Endothelial cell of hepatic sinusoid (primary cell): ENCODE measurements at regions not wholly inside any gene's neighbourhood (a gene's known extent, or its start where the extent isn't known, plus 50 kb on each side); places are given as distances from the start of the nearest gene placed in this dataset.
"Not testable (repeated sequence)": the region's sequence is repeated elsewhere in the genome, so short reads cannot be mapped to it uniquely, and the experiment has no call there.

Experiments
- in situ Hi-C: cut with HindIII; loops from 2 replicates; pipeline ENCODE4 v1.10.0; 2017; ENCODE audit warnings: low sequenced_read_pairs

DNA sequence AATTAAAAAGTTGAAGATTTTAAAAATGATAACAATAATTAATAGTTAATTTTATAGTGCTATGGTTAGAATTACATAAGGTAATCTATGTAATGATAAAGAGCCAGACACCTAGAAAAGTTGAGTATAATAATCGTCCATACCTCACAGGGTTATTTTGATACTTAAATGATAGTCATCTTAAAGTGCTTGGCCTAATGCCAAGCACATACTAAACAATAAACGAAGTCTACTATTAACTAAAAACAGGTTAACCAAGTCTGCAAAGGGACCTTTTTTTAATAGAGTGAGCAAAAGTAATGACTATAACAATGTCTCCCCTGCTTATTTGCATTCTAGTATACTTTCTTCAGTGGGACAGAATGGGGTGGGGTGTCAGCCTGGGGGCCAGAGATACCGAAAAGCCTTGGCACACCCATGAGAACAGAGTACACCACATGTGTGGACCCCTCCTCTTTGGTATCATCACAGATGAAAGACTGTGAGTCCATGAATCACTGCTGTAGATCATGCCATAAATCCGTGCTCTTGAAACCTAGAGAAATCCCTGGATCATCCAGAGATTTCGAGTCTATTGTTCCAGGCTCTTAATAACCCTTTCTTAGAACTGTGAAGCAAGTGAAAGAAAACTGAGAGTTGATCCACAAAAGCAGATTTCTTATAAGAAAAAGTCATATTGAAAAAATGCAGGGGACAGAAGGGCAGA lies 249.5 kb downstream of the PRELID2 start:
- in situ Hi-C loops, result no loop called here

GRCh38 chr5:145579301-145579700 lies 255.8 kb downstream of the PRELID2 start:
- in situ Hi-C loops, result no loop called here

DNA sequence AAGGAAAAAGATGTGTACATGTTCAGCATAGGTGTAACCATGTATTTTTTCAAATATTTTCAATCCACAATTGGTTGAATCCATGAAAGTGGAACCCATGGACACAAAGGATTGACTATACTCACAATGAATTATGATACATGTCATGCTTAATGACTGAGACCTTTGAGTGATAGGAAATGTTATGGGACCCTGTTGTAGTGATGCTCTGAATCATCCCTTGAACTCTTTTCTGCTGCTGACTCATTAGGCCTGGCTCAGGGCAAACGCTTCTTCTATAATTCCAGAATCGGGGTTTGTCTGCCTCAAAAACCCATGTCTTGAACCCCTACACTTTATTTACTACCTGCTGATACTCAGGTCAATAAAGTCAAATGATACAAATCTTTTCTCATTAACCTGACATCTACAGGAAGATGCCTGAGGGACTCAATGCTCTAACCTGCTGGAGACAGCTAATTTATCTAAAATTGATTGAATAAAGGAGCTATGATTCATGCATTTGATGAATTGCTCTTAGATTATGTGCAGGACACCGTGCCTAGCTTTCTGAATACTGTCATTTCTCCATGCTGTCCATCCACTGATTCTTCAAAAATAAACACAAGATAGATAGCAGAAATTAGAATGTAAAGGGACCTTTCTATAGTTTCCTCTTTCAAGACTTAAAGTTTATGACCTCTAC lies 260.1 kb downstream of the PRELID2 start:
- in situ Hi-C loops, result no loop called here

GRCh38 chr5:145568581-145568980 lies 266.6 kb downstream of the PRELID2 start:
- in situ Hi-C loops, result no loop called here

- in situ Hi-C loops, result no loop called here
Observed at GRCh38 chr5:145562931-145563330, 272.2 kb downstream of the PRELID2 start.

DNA sequence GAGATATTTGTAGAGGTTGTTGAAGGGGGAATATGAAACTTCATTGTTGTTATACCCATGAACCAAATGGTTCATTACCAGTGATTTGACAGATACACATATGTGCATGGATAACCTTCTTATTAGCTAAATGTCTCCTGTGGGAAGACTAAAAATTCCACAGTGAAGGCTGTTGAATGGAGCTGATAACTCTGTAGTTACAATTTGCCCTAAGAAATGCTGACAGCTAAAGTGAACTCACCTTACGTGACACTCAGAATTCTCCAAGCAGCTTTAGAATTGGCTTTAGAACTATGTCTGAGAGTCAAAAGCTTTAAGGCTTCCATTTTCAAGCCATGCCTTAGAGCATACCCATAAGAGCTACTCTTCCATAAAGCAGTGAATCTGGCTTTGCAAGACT lies 276.9 kb downstream of the PRELID2 start:
- in situ Hi-C loops, result no loop called here

DNA sequence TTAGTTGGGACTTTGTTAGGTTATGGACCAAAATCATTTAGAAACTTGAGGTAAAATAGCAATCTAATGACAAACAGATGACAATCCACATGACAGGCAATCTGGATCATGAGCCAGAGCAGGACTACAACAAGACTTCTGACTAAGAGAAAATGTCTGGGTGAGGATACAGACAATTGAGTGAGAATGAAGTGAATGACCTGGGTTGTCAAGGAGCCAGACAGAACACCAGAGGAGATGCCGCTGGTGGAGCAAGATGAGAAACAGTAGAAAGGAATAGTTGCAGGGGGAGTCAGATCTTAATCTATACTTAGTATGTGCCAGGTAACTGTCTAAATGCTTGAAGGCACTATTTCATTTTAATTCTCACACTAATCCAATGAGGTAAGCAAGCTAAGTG lies 277.8 kb downstream of the PRELID2 start:
- in situ Hi-C loops, result no loop called here

GRCh38 chr5:145554399-145554798 lies 280.7 kb downstream of the PRELID2 start:
- in situ Hi-C loops, result no loop called here

DNA sequence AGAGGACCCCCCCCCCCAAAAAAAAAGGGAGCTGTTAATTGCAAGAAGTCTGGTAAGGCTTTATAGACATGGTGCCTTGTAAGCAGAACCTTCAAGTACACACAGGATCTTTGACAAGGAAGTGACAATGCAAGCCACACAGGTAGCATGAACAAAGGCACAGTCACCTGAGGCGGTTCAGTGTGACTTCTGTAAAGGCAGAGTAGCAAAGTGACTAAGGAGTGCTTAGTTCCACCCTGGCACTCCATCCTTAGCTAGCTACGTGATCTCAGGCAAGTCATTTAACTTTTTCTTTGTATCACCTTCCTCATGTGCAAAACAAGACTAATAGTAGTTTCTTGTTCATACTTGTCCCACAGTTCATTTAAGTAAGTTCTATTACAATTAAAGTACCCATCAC lies 282.0 kb downstream of the PRELID2 start:
- in situ Hi-C loops, result no loop called here

GRCh38 chr5:145551714-145552113 lies 283.4 kb downstream of the PRELID2 start:
- in situ Hi-C loops, result no loop called here

DNA sequence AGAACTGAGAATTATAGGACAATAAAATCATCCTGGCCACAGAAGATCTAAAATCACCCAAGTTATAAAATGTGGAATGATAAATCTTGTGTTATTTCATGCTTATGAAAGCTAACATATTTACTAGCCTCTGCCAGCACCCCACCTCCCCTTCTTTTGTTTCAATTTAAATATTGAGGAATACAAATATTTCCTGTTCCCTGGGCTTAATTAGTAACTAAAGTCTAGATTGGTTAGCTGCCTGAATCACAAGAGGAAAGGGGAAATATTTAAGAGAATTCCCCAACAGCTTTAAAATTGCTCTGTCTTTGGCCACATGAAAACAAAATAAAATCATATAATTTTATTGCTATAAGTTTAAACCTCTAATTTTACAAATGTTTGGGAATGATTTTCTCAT lies 287.0 kb downstream of the PRELID2 start:
- in situ Hi-C loops, result no loop called here

- in situ Hi-C loops, result no loop called here
Observed at GRCh38 chr5:145544401-145544800, 290.7 kb downstream of the PRELID2 start.

- in situ Hi-C loops, result no loop called here
Observed at GRCh38 chr5:145543968-145544367, 291.2 kb downstream of the PRELID2 start.

DNA sequence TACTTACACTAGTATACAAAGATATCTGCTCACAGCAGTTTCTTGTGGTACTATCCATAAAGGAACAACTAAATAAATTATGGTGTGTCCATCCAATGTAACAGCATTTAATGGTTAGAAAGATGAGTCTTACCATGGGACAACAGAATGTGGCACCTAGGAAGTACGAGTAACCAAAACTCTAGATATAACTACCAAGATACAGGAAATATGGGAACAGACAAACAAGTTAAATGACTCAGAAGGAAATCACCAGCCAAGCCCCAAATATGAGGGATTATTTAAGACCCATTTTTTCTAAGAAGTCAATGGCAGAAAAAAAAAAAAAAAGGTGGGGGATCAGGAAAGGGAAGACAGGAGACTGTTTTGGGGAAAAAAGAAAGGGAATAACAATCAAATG lies 294.8 kb downstream of the PRELID2 start:
- in situ Hi-C loops, result no loop called here

DNA sequence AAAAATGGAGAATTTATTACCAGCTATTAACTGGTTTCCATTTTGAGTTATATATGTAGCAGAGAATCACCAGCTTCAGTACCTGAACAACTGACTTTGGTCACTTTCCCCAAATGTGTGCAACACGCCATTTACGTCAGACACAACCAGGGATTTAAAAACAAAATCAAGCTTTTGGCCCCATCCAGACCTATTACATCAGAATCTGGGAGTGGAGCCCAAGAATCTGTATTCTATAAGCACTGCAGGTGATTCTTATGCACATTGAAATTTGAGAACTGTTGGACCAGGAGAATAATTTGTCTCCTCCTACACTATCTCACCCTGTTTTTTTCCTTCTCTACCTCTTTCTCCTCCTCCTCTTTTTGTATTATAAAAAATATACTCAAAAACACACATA lies 295.9 kb downstream of the PRELID2 start:
- in situ Hi-C loops, result no loop called here

- in situ Hi-C loops, result no loop called here
Observed at GRCh38 chr5:145536133-145536532, 299.0 kb downstream of the PRELID2 start.

DNA sequence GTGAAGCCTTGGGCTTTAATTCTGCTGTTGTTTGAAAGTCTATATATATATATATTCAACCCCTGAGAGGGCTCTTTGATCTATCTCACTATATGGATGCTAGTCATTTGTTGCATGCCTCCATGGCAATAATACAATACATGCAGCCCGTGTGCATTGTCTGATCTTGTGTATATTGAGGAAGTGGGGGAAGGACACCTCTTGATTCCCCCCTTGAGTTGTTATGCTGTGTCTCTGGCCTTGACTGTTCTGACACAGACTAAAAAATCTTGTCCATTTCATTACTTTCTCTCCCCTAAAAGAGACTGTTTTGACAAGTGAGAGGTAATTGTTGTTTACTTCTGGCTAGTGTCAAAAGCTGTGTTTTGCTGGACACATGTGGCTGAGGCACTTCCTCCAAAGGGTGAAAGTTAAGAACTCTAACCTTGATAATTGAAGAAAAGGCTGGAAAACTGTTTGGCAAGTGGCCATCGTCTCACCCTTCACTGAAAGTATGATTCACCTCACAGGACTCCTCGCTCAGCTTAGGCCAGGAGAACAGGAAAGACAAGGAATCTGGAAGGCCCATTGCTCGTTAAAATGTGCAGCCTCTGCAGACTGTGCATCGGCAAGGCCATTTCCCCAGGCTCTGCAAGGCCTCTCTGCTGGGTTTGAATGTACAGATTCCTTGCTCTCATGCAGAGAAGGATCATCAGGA lies 304.0 kb downstream of the PRELID2 start:
- in situ Hi-C loops, result no loop called here

- in situ Hi-C loops, result no loop called here
Observed at GRCh38 chr5:145521523-145521922, 313.6 kb downstream of the PRELID2 start.

GRCh38 chr5:145521066-145521465 lies 314.1 kb downstream of the PRELID2 start:
- in situ Hi-C loops, result no loop called here

- in situ Hi-C loops, result no loop called here
Observed at GRCh38 chr5:145520335-145520734, 314.8 kb downstream of the PRELID2 start.

DNA sequence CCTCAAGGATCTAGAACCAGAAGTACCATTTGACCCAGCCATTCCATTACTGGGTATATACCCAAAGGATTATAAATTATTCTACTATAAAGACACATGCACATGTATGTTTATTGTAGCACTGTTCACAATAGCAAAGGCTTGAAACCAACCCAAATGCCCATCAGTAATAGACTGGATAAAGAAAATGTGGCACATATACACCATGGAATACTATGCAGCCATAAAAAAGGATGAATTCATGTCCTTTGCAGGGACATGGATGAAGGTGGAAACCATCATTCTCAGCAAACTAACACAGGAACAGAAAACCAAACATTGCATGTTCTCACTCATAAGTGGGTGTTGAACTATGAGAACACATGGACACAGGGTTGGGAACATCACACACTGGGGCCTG lies 317.6 kb downstream of the PRELID2 start:
- in situ Hi-C loops, result not testable (repeated sequence)

DNA sequence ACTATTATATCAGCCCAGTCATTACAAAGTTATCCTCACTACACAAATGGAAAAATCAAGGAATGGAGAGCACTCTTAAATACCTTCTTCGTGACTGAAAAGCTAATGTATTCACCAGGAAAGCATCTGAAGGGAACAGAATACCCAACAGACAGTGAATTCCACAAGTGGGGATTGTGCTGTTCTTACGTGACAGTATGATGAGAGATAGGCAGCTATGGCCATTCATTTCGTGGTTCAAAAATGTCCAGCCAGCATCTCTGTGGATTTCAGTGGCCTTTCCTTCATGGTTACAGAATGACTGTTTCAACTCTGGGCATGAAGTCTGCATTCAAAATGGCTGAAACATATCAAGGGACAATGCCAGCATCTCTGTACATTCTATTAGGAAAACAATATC lies 323.8 kb downstream of the PRELID2 start:
- in situ Hi-C loops, result no loop called here
